Tibial artery (tissue), 4 donors: ENCODE measurements at regions not wholly inside any gene's neighbourhood (a gene's known extent, or its start where the extent isn't known, plus 50 kb on each side); places are given as distances from the start of the nearest gene placed in this dataset.

Source experiments
- DNase-seq, 2 donors: peaks; one replicate each; pipeline ENCODE4 v3.0.0-alpha.2; 2019
- H3K27ac ChIP-seq, 2 donors: fragments of 200-600 bp; sonication (generic) in 1 of 2; 1 replicate in 1 of 2; 2 replicates in 1 of 2; pipeline ENCODE4 v1.5.1; 2018 to 2019; ENCODE audit warnings: mild to moderate bottlenecking in 1 of 2
- H3K27me3 ChIP-seq, 2 donors: fragments of 200-600 bp; sonication (generic) in 1 of 2; one replicate each; pipeline versions ENCODE4 v1.5.1 to v1.6.0; 2016 to 2019
- H3K36me3 ChIP-seq, 3 donors: fragments of 200-600 bp; sonication (generic) in 2 of 3; one replicate each; pipeline ENCODE4 v1.5.1; 2016 to 2019; ENCODE audit warnings: mild to moderate bottlenecking in 2 of 3
- H3K4me1 ChIP-seq, 4 donors: fragments of 200-600 bp; sonication (generic) in 2 of 4; 1 replicate in 3 of 4; 2 replicates in 1 of 4; pipeline ENCODE4 v1.5.1; 2016 to 2019
- H3K4me3 ChIP-seq, 2 donors: fragments of 200-600 bp; sonication (generic) in 1 of 2; 1 replicate in 1 of 2; 2 replicates in 1 of 2; pipeline ENCODE4 v1.5.1; 2018 to 2019; ENCODE audit warnings: mild to moderate bottlenecking in 2 of 2
- H3K9me3 ChIP-seq, 3 donors: fragments of 200-600 bp; sonication (generic) in 1 of 3; one replicate each; pipeline ENCODE4 v1.5.1; 2016 to 2019
- intact Hi-C: fragments of 100-400 bp; cut with DNase I; formaldehyde crosslinking; loops from one replicate; pipeline ENCODE4 v1.15.0; 2023; ENCODE audit warnings: low total_unique reads
- TF ChIP-seq, protein P1 (sequence below), 2 experiments: fragments of 200-600 bp in 1 of 2; fragments of 450-650 bp in 1 of 2; IDR thresholded peaks; one replicate each; pipeline ENCODE4 v1.5.1; 2017 to 2019; ENCODE audit warnings: antibody characterized with exemption in 2 of 2, mild to moderate bottlenecking in 1 of 2, moderate library complexity in 1 of 2

DNA sequence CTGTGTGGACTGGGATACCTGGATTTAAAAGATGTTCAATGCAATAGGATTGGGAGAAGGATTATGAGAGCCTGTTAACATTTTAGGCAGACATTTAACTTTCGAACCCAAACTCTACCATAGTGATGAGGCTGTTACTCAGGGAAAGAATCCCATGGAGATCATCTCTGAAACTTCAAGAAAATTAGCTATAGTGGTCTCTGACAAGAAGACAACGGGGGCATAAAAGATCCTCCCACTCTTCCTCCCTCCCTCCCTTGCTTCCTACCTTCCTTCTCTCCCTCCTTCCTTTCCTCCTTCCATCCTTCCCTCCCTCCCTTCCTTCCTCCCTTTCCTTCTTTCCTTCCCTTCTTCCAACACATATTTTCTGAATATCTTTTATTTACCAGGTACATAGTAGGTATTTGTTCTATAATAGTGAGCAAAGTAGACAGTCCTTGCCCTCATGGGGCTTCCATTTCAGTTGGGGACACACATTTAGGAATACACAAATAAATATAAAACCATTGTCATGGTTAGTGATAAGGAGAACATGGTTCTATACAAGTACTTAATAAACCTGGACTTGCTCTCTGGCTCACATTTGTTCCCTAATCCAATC is 143.2 kb downstream of the ATP6V1G3 start:
- Histone ChIP-seq H3K27me3 (no peaks in the 10 kb centered on the region), H3K27ac (no peak overlapping the region), H3K4me3 (no peak overlapping the region), H3K36me3 (no peaks in the 10 kb centered on the region), H3K9me3 (no peaks in the 10 kb centered on the region), H3K4me1 (no peaks in the 10 kb centered on the region)
- no peak for DNase-seq
- TF ChIP-seq, protein P1, sequence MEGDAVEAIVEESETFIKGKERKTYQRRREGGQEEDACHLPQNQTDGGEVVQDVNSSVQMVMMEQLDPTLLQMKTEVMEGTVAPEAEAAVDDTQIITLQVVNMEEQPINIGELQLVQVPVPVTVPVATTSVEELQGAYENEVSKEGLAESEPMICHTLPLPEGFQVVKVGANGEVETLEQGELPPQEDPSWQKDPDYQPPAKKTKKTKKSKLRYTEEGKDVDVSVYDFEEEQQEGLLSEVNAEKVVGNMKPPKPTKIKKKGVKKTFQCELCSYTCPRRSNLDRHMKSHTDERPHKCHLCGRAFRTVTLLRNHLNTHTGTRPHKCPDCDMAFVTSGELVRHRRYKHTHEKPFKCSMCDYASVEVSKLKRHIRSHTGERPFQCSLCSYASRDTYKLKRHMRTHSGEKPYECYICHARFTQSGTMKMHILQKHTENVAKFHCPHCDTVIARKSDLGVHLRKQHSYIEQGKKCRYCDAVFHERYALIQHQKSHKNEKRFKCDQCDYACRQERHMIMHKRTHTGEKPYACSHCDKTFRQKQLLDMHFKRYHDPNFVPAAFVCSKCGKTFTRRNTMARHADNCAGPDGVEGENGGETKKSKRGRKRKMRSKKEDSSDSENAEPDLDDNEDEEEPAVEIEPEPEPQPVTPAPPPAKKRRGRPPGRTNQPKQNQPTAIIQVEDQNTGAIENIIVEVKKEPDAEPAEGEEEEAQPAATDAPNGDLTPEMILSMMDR (IDR thresholded peaks at IDR 0.05), result no peak
- intact Hi-C loops, result no loop called here

DNA sequence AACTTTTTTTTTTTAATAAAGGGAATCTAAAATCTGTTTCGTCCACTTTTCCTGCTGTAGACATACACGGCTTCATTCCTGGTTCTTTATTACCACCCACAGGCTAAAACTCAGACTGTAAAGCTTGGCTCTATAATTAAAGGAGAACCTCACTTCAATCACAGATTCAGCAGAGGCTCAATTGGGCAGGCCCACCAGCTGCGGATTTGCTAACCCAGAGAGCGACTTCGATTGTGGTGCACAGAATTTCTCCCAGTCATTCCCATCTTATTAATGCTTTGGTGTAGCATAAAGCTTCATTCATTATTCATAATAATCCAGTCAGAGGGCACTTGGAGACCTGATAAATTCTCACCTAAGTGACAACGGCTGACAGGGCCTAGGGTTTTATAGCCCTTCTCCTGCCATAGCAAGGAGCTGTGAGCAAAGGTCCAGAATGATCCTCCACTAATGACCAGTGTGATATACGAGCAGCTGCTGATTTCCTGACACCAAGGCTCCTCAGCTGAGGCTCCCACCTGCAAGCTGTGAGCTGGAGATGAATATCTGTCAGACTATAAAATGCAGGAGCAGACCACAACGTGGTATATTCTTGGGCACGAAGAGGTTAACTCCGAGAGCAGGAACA is 149.0 kb downstream of the ATP6V1G3 start:
- H3K36me3 ChIP-seq, result no peaks in the 10 kb centered on the region
- H3K27me3 ChIP-seq, result no peaks in the 10 kb centered on the region
- H3K9me3 ChIP-seq, result no peaks in the 10 kb centered on the region
- TF ChIP-seq, protein P1 (IDR thresholded peaks at IDR 0.05), result no peak
- DNase-seq, result no peak
- H3K27ac ChIP-seq, result no peak overlapping the region
- H3K4me3 ChIP-seq, result no peak overlapping the region
- H3K4me1 ChIP-seq, result no peaks in the 10 kb centered on the region
- intact Hi-C loops, result no loop called here

DNA sequence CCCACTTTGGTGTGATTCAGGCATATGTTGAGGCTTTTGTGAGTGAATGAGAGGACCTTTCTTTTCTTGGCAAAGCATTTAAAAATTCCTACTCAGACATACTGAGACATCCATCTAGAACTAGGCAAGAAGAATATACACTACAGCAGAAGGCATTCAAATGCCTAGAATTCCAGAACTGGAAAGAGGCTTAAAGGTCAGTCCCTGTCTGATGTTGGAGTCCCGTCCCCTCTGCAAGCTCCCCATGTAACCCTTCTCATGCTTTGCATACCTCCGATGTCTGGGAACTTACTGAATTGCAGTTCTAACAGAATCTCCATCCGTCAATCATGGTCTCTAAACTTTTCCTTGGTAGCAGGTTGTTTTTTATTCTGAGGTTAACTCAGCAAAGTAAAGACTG is 152.9 kb downstream of the ATP6V1G3 start:
- no peaks in the 10 kb centered on the region for H3K27me3 ChIP-seq

DNA sequence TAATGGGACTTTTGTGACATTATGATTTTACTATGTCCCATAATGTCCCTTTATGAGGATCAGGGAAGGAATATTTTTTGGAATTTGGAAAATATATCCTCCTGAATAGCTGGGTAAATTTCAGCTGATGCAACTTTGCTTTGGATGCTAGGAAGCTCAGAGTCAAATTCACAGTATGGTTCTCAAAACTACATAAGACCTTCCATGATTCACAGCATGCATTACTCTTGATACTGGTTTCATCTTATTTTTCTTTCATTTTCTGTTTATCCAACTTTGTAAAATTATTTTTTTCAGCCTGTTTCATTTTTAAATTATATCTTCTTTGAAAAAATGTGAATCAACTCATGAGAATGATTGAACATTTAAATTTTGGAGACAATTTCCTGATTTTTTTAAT is 160.2 kb downstream of the ATP6V1G3 start:
- H3K9me3 ChIP-seq, result peaks cover 0 to 4% (median 3%) of the 10 kb centered on the region in 3 donors
- TF ChIP-seq, protein P1 (IDR thresholded peaks at IDR 0.05), result no peak
- intact Hi-C loops, result no loop called here
- H3K4me1 ChIP-seq, result no peaks in the 10 kb centered on the region
- H3K27ac ChIP-seq, result no peak overlapping the region
- DNase-seq, result no peak
- H3K36me3 ChIP-seq, result no peaks in the 10 kb centered on the region
- H3K27me3 ChIP-seq, result no peaks in the 10 kb centered on the region
- no peak overlapping the region for H3K4me3 ChIP-seq

More for the DNA sequence above, 152.9 kb downstream of the ATP6V1G3 start:
- H3K36me3 ChIP-seq, result no peaks in the 10 kb centered on the region
- no peaks in the 10 kb centered on the region for H3K4me1 ChIP-seq
- no peak overlapping the region for H3K4me3 ChIP-seq
- intact Hi-C loops, result no loop called here
- no peaks in the 10 kb centered on the region for H3K9me3 ChIP-seq
- H3K27ac ChIP-seq, result no peak overlapping the region
- TF ChIP-seq, protein P1 (IDR thresholded peaks at IDR 0.05), result no peak
- DNase-seq, result no peak

DNA sequence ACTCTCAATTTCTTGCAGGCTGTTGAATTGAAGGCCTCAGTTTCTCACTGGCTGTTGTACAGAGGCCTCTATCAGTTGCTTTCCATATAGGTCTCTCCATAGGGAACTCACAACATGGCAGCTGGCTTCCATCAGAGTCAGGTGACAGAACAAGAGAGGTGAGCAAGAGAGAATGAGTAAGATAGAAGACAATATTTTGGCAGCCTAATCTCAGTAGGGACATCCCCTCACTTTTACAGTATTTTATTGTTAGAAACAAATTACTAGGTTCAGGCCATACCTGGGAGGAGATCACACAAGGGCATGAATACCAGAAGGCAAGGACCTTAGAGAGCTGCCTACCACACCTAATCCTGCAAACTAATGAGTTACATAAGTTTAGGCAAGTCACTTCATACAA is 162.8 kb downstream of the ATP6V1G3 start:
- H3K36me3 ChIP-seq, result no peaks in the 10 kb centered on the region
- H3K27ac ChIP-seq, result no peak overlapping the region
- peaks cover 0 to 11% (median 3%) of the 10 kb centered on the region in 3 donors for H3K9me3 ChIP-seq
- H3K27me3 ChIP-seq, result no peaks in the 10 kb centered on the region
- no peak for DNase-seq
- TF ChIP-seq, protein P1 (IDR thresholded peaks at IDR 0.05), result no peak
- H3K4me3 ChIP-seq, result no peak overlapping the region
- no peaks in the 10 kb centered on the region for H3K4me1 ChIP-seq
- intact Hi-C loops, result no loop called here
